ENCODE measurements at regions not wholly inside any gene's neighbourhood (a gene's known extent, or its start where the extent isn't known, plus 50 kb on each side); places are given as distances from the start of the nearest gene placed in this dataset.

DNA sequence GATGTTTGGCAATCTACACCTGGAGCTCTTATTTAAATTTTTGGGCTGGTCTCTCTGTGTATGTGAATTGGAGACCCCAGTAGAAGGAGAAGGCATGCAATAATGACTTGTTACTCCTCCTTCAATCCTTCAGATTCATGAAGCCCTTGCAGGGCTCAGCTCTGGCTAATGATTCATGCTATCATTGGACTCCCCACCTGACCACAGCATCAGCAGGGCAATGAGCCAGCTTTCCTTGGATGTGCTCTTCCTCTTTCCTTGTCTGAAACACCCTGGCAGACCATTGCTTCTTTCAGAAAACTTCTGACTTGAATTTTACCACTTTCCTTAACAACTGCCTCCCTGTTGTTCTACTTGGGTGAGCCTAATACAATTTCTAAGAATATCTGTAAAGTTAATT, 1019.2 kb downstream of the AACS start:
- TF ChIP-seq, protein P1, sequence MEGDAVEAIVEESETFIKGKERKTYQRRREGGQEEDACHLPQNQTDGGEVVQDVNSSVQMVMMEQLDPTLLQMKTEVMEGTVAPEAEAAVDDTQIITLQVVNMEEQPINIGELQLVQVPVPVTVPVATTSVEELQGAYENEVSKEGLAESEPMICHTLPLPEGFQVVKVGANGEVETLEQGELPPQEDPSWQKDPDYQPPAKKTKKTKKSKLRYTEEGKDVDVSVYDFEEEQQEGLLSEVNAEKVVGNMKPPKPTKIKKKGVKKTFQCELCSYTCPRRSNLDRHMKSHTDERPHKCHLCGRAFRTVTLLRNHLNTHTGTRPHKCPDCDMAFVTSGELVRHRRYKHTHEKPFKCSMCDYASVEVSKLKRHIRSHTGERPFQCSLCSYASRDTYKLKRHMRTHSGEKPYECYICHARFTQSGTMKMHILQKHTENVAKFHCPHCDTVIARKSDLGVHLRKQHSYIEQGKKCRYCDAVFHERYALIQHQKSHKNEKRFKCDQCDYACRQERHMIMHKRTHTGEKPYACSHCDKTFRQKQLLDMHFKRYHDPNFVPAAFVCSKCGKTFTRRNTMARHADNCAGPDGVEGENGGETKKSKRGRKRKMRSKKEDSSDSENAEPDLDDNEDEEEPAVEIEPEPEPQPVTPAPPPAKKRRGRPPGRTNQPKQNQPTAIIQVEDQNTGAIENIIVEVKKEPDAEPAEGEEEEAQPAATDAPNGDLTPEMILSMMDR (IDR thresholded peaks at IDR 0.05; ENCODE audit: insufficient read depth, low read length) = no peak
- TF ChIP-seq GABPA (IDR thresholded peaks at IDR 0.05; ENCODE audit: low read depth) (no peak), POLR2AphosphoS5 (IDR thresholded peaks at IDR 0.05; ENCODE audit: low read depth) (no peak)
- TF ChIP-seq, protein P2, sequence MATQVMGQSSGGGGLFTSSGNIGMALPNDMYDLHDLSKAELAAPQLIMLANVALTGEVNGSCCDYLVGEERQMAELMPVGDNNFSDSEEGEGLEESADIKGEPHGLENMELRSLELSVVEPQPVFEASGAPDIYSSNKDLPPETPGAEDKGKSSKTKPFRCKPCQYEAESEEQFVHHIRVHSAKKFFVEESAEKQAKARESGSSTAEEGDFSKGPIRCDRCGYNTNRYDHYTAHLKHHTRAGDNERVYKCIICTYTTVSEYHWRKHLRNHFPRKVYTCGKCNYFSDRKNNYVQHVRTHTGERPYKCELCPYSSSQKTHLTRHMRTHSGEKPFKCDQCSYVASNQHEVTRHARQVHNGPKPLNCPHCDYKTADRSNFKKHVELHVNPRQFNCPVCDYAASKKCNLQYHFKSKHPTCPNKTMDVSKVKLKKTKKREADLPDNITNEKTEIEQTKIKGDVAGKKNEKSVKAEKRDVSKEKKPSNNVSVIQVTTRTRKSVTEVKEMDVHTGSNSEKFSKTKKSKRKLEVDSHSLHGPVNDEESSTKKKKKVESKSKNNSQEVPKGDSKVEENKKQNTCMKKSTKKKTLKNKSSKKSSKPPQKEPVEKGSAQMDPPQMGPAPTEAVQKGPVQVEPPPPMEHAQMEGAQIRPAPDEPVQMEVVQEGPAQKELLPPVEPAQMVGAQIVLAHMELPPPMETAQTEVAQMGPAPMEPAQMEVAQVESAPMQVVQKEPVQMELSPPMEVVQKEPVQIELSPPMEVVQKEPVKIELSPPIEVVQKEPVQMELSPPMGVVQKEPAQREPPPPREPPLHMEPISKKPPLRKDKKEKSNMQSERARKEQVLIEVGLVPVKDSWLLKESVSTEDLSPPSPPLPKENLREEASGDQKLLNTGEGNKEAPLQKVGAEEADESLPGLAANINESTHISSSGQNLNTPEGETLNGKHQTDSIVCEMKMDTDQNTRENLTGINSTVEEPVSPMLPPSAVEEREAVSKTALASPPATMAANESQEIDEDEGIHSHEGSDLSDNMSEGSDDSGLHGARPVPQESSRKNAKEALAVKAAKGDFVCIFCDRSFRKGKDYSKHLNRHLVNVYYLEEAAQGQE (IDR thresholded peaks at IDR 0.05; ENCODE audit: insufficient replicate concordance, low read depth) = no peak

Measured in HL-60 (cell line).